ENCODE measurements at regions not wholly inside any gene's neighbourhood (a gene's known extent, or its start where the extent isn't known, plus 50 kb on each side); places are given as distances from the start of the nearest gene placed in this dataset.
A peak's percentile ranks its signal among the peaks of the same experiment; 100 is the strongest.

- H3K4me2 ChIP-seq (ENCODE audit: low read length): no peak overlapping the region
- no peak overlapping the region for H2AFZ ChIP-seq (ENCODE audit: low read length)
- peaks cover 13% of the 10 kb centered on the region for H3K4me1 ChIP-seq (ENCODE audit: insufficient read depth, low read length, poor library complexity, severe bottlenecking)
- BruUV-seq (replicated peaks): no TSS peak
- no peak overlapping the region for H3K4me3 ChIP-seq (ENCODE audit: low read depth, low read length, poor library complexity, severe bottlenecking)
- no peak overlapping the region for H3K27ac ChIP-seq (ENCODE audit: low read depth, low read length, poor library complexity, severe bottlenecking)
- TF ChIP-seq CTCF (conservative IDR thresholded peaks at IDR 0.05; ENCODE audit: low read length): no peak
- TF ChIP-seq EZH2phosphoT487 (IDR thresholded peaks at IDR 0.05; ENCODE audit: borderline replicate concordance, low read depth, low read length): no peak
- CTCF ChIA-PET (ENCODE audit: unreplicated experiment): interaction anchor here (1.4 kb wide), 1 partner anchor 11 kb away, joined by 4 read pairs; no protein-coding TSS in a partner anchor
- peaks cover 22% of the 10 kb centered on the region; the same call in 1 of the 2 replicates for H3K9me3 ChIP-seq (ENCODE audit: low read length)
- H3K79me2 ChIP-seq (ENCODE audit: insufficient read depth, low read depth, low read length): no peaks in the 10 kb centered on the region
- no peaks in the 10 kb centered on the region for H3K9me2 ChIP-seq (ENCODE audit: insufficient read depth, low read length)
- intact Hi-C loops (cut with micrococcal nuclease; ENCODE audit: unreplicated experiment): no loop called here
- no peaks in the 10 kb centered on the region for H4K20me1 ChIP-seq (ENCODE audit: insufficient read depth, low read length)
- no peak for DNase-seq (ENCODE audit: low spot score)
- H3K36me3 ChIP-seq (ENCODE audit: insufficient read depth, low read length): no peaks in the 10 kb centered on the region
- POLR2A ChIA-PET: interaction anchor here (0.6 kb wide), 2 partner anchors 470 to 516 kb away, joined by 3 read pairs; no protein-coding TSS in a partner anchor
These were observed 142.8 kb upstream of the SMAD3 start for GRCh38 chr15:66922608-66923007.

- no peaks in the 10 kb centered on the region for H3K79me2 ChIP-seq (ENCODE audit: insufficient read depth, low read depth, low read length)
- peaks cover 6% of the 10 kb centered on the region for H3K4me1 ChIP-seq (ENCODE audit: insufficient read depth, low read length, poor library complexity, severe bottlenecking)
- no peak overlapping the region for H3K4me2 ChIP-seq (ENCODE audit: low read length)
- no peaks in the 10 kb centered on the region for H4K20me1 ChIP-seq (ENCODE audit: insufficient read depth, low read length)
- intact Hi-C loops (cut with micrococcal nuclease; ENCODE audit: unreplicated experiment): no loop called here
- DNase-seq (ENCODE audit: low spot score): peak; percentile 54
- BruUV-seq (replicated peaks): no TSS peak
- TF ChIP-seq EZH2phosphoT487 (IDR thresholded peaks at IDR 0.05; ENCODE audit: borderline replicate concordance, low read depth, low read length): no peak
- peak; percentile 79 for TF ChIP-seq CTCF (conservative IDR thresholded peaks at IDR 0.05; ENCODE audit: low read length)
- no peaks in the 10 kb centered on the region for H3K36me3 ChIP-seq (ENCODE audit: insufficient read depth, low read length)
- CTCF ChIA-PET (ENCODE audit: unreplicated experiment): no interaction called here
- H3K27ac ChIP-seq (ENCODE audit: low read depth, low read length, poor library complexity, severe bottlenecking): no peak overlapping the region
- H3K9me2 ChIP-seq (ENCODE audit: insufficient read depth, low read length): no peaks in the 10 kb centered on the region
- peaks cover 15% of the 10 kb centered on the region; the same call in 1 of the 2 replicates for H3K9me3 ChIP-seq (ENCODE audit: low read length)
- POLR2A ChIA-PET: no interaction called here
- 0 out of 2 replicates have a peak overlapping the region, but pooled peaks have one; percentile 16 for H2AFZ ChIP-seq (ENCODE audit: low read length)
- no peak overlapping the region for H3K4me3 ChIP-seq (ENCODE audit: low read depth, low read length, poor library complexity, severe bottlenecking)
These were observed 141.9 kb upstream of the SMAD3 start for GRCh38 chr15:66923438-66923881.

- no peak overlapping the region for H3K4me2 ChIP-seq (ENCODE audit: low read length)
- ChIA-PET CTCF (ENCODE audit: unreplicated experiment) (no interaction called here), POLR2A (no interaction called here)
- no peak for DNase-seq (ENCODE audit: low spot score)
- peaks cover 5% of the 10 kb centered on the region for H3K4me1 ChIP-seq (ENCODE audit: insufficient read depth, low read length, poor library complexity, severe bottlenecking)
- no peak overlapping the region for H2AFZ ChIP-seq (ENCODE audit: low read length)
- H3K79me2 ChIP-seq (ENCODE audit: insufficient read depth, low read depth, low read length): no peaks in the 10 kb centered on the region
- no TSS peak for BruUV-seq (replicated peaks)
- H3K9me3 ChIP-seq (ENCODE audit: low read length): peaks cover 11% of the 10 kb centered on the region; the same call in 1 of the 2 replicates
- no peaks in the 10 kb centered on the region for H3K36me3 ChIP-seq (ENCODE audit: insufficient read depth, low read length)
- TF ChIP-seq CTCF (conservative IDR thresholded peaks at IDR 0.05; ENCODE audit: low read length) (no peak), EZH2phosphoT487 (IDR thresholded peaks at IDR 0.05; ENCODE audit: borderline replicate concordance, low read depth, low read length) (no peak)
- no peaks in the 10 kb centered on the region for H4K20me1 ChIP-seq (ENCODE audit: insufficient read depth, low read length)
- H3K9me2 ChIP-seq (ENCODE audit: insufficient read depth, low read length): no peaks in the 10 kb centered on the region
- H3K4me3 ChIP-seq (ENCODE audit: low read depth, low read length, poor library complexity, severe bottlenecking): no peak overlapping the region
- H3K27ac ChIP-seq (ENCODE audit: low read depth, low read length, poor library complexity, severe bottlenecking): no peak overlapping the region
- intact Hi-C loops (cut with micrococcal nuclease; ENCODE audit: unreplicated experiment): no loop called here
These were observed 140.5 kb upstream of the SMAD3 start for GRCh38 chr15:66924889-66925288.

Measured in OCI-LY7 (cell line).